BJ (cell line): ENCODE measurements at regions not wholly inside any gene's neighbourhood (a gene's known extent, or its start where the extent isn't known, plus 50 kb on each side); places are given as distances from the start of the nearest gene placed in this dataset.

Source experiments
- CTCF ChIA-PET: fragments of 350-600 bp; formaldehyde crosslinking; extraction: SDS; loops from one replicate; lab custom pipeline; 2021; ENCODE audit warnings: antibody characterized with exemption, inconsistent platforms; lab: Yijun Ruan, JAX
- POLR2A ChIA-PET: fragments of 300-600 bp; sonication (Branson Sonifier 250); formaldehyde crosslinking; extraction: SDS; loops from one replicate; lab custom pipeline; 2021; ENCODE audit warnings: antibody characterized with exemption; lab: Charles Lee
- DNase-seq: peaks from one replicate; pipeline ENCODE4 v3.0.0-alpha.2; 2011; ENCODE audit warnings: low read depth
- H3K27me3 ChIP-seq: 2 replicates; pipeline ENCODE4 v1.6.0; 2011; ENCODE audit warnings: low read length; ENCODE audit not compliant: control insufficient read depth, insufficient read depth
- H3K36me3 ChIP-seq: 2 replicates; pipeline ENCODE4 v1.5.1; 2011; ENCODE audit warnings: low read length; ENCODE audit not compliant: control insufficient read depth, insufficient read depth
- H3K4me3 ChIP-seq: 2 replicates; pipeline ENCODE4 v1.5.1; 2011; ENCODE audit warnings: low read depth, mild to moderate bottlenecking, control low read depth, low read length
- CTCF ChIP-seq: IDR thresholded peaks from 2 replicates; pipeline ENCODE4 v1.5.1; 2011; ENCODE audit warnings: low read depth, mild to moderate bottlenecking, control low read depth, inconsistent platforms, low read length, moderate library complexity; ENCODE audit not compliant: insufficient read depth

GRCh38 chr21:15650735-15651134, 79.0 kb upstream of the USP25 start:
- CTCF ChIA-PET: interaction anchor here (1.3 to 1.5 kb wide), 2 partner anchors 9 to 18 kb away, joined by 3 read pairs; no protein-coding TSS in a partner anchor
- Histone ChIP-seq H3K36me3 (no peaks in the 10 kb centered on the region), H3K4me3 (no peak overlapping the region), H3K27me3 (no peaks in the 10 kb centered on the region)
- no peak for TF ChIP-seq CTCF
- DNase-seq: no peak
- POLR2A ChIA-PET: no interaction called here

- Histone ChIP-seq H3K4me3 (no peak overlapping the region), H3K27me3 (no peaks in the 10 kb centered on the region), H3K36me3 (no peaks in the 10 kb centered on the region)
- no peak for DNase-seq
- ChIA-PET CTCF (interaction anchor here (1.3 to 1.5 kb wide), 2 partner anchors 10 to 18 kb away, joined by 3 read pairs; no protein-coding TSS in a partner anchor), POLR2A (no interaction called here)
- no peak for TF ChIP-seq CTCF
Measured at GRCh38 chr21:15651172-15651571, 78.6 kb upstream of the USP25 start.

- ChIA-PET CTCF (no interaction called here), POLR2A (no interaction called here)
- no peak for DNase-seq
- H3K36me3 ChIP-seq: no peaks in the 10 kb centered on the region
- TF ChIP-seq CTCF: no peak
- H3K27me3 ChIP-seq: no peaks in the 10 kb centered on the region
- H3K4me3 ChIP-seq: no peak overlapping the region
Measured at GRCh38 chr21:15653710-15654109, 76.1 kb upstream of the USP25 start.

- no peaks in the 10 kb centered on the region for H3K27me3 ChIP-seq
- DNase-seq: no peak
- H3K36me3 ChIP-seq: no peaks in the 10 kb centered on the region
- no peak for TF ChIP-seq CTCF
- ChIA-PET CTCF (no interaction called here), POLR2A (no interaction called here)
- H3K4me3 ChIP-seq: no peak overlapping the region
Measured at GRCh38 chr21:15654171-15654570, 75.6 kb upstream of the USP25 start.

- no peaks in the 10 kb centered on the region for H3K36me3 ChIP-seq
- no peak for TF ChIP-seq CTCF
- ChIA-PET CTCF (no interaction called here), POLR2A (no interaction called here)
- no peaks in the 10 kb centered on the region for H3K27me3 ChIP-seq
- H3K4me3 ChIP-seq: no peak overlapping the region
- DNase-seq: peak; percentile 39
Measured at GRCh38 chr21:15659753-15660422, 69.9 kb upstream of the USP25 start.
